Colonic mucosa (tissue), 4 donors: ENCODE measurements at regions not wholly inside any gene's neighbourhood (a gene's known extent, or its start where the extent isn't known, plus 50 kb on each side); places are given as distances from the start of the nearest gene placed in this dataset.

Experiments
- DNase-seq: peaks from one replicate; pipeline ENCODE4 v3.0.0-alpha.2; 2020
- H3K27ac ChIP-seq: fragments of 200-600 bp; one replicate; pipeline ENCODE4 v1.8.0; 2021
- H3K27me3 ChIP-seq: fragments of 200-600 bp; one replicate; pipeline ENCODE4 v1.8.0; 2021
- H3K36me3 ChIP-seq: fragments of 200-600 bp; one replicate; pipeline ENCODE4 v1.8.0; 2021
- H3K4me1 ChIP-seq: fragments of 200-600 bp; one replicate; pipeline ENCODE4 v1.8.0; 2021; ENCODE audit warnings: mild to moderate bottlenecking
- H3K4me3 ChIP-seq: fragments of 200-600 bp; one replicate; pipeline ENCODE4 v1.8.0; 2021
- H3K9ac ChIP-seq, 2 donors: one replicate each; pipeline ENCODE4 v1.7.0; 2013; ENCODE audit warnings: control low read depth in 2 of 2, low read depth in 2 of 2, low read length in 2 of 2
- H3K9me3 ChIP-seq: fragments of 200-600 bp; one replicate; pipeline ENCODE4 v1.8.0; 2021
- intact Hi-C: fragments of 100-400 bp; cut with DNase I; formaldehyde crosslinking; loops from one replicate; pipeline ENCODE4 v1.14.1; 2022
- TF ChIP-seq, protein P1 (sequence below): fragments of 200-600 bp; IDR thresholded peaks from one replicate; pipeline ENCODE4 v1.8.0; 2022; ENCODE audit warnings: antibody characterized with exemption, mild to moderate bottlenecking
- donor health status: healthy.
- donor health status: DM: no; HTN: no; CAD: no.
- donor health status: DM: no; HTN: no; CAD: no.

DNA sequence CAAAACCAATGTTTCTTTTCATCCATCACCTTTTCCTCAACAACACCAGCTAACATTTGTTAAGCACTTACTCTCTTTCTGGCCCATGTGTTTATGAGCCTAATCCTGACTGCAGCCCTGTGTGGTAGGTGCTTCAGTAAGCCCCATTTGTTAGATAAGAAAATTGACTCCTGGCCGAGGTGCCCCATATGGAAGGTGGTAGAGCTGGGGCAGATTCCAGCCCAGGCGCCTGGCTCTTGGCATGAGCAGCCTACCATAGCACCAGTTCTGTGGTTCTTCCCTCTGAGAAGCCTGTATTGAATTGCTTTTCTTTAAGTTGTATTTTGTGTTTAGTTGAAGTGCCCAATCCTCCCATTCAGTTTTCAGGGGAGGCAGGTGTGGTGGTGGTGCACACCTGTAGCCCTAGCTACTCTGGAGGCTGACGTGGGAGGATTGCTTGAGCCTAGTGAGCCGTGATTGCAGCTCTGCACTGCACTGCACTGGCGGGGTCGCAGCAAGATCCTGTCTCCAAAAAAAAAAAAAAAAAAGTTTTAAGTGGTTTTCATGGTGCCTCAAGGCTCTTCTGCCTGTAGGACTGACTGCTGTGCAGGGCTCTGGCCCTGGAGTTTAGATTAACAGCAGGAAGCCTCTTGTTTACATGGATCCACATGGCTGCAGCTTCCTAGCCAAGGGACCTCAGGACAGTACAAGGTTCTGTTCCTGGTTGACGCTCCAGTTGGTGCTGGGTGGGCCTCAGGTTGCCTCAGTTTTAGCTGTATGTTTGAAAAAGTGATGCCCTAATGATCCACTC is 125.9 kb downstream of the MRPS6 start:
- intact Hi-C loops = no loop called here

DNA sequence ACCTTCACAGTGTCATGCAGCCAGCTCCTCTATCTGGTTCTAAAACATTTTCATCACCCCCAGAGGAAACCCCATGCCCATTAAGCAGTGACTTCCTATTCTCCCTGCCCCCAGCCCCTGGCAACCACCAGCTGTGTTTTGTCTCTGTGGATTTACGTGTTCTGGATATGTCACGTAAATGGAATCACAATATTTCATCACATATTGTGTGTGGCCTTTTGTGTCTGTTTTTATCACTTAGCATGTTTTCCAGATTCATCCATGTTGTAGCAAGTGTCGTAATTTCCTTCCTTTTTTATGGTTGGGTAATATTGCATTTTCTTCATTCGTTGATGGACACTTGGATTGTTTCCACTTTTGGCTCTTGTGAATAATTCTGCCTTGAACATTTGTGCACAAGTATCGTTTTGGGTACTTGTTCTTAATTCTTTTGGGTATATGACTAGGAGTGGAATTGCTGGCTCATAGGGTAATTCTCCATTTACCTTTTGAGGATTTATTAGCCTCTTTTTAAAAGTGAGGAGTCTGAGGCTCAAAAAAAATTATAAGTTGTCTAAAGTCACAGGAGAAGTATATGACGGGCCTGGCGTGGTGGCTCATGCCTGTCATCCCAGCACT is 127.0 kb downstream of the MRPS6 start:
- H3K4me1 ChIP-seq = no peaks in the 10 kb centered on the region
- no peak for DNase-seq
- H3K27ac ChIP-seq = peak overlapping the region; percentile 34
- intact Hi-C loops = loop anchor here (5.0 kb wide), 1 partner anchor 278 kb away; no protein-coding TSS in a partner anchor
- H3K4me3 ChIP-seq = no peak overlapping the region
- TF ChIP-seq, protein P1, sequence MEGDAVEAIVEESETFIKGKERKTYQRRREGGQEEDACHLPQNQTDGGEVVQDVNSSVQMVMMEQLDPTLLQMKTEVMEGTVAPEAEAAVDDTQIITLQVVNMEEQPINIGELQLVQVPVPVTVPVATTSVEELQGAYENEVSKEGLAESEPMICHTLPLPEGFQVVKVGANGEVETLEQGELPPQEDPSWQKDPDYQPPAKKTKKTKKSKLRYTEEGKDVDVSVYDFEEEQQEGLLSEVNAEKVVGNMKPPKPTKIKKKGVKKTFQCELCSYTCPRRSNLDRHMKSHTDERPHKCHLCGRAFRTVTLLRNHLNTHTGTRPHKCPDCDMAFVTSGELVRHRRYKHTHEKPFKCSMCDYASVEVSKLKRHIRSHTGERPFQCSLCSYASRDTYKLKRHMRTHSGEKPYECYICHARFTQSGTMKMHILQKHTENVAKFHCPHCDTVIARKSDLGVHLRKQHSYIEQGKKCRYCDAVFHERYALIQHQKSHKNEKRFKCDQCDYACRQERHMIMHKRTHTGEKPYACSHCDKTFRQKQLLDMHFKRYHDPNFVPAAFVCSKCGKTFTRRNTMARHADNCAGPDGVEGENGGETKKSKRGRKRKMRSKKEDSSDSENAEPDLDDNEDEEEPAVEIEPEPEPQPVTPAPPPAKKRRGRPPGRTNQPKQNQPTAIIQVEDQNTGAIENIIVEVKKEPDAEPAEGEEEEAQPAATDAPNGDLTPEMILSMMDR = no peak
- no peaks in the 10 kb centered on the region for H3K36me3 ChIP-seq
- no peak overlapping the region for H3K9ac ChIP-seq
- no peaks in the 10 kb centered on the region for H3K27me3 ChIP-seq
- H3K9me3 ChIP-seq = no peaks in the 10 kb centered on the region

More for the DNA sequence above, 125.9 kb downstream of the MRPS6 start:
- Histone ChIP-seq H3K4me1 (no peaks in the 10 kb centered on the region), H3K27ac (peak overlapping the region; percentile 7), H3K4me3 (no peak overlapping the region), H3K27me3 (no peaks in the 10 kb centered on the region), H3K9ac (no peak overlapping the region), H3K36me3 (no peaks in the 10 kb centered on the region), H3K9me3 (no peaks in the 10 kb centered on the region)
- no peak for DNase-seq
- TF ChIP-seq, protein P1 = no peak

DNA sequence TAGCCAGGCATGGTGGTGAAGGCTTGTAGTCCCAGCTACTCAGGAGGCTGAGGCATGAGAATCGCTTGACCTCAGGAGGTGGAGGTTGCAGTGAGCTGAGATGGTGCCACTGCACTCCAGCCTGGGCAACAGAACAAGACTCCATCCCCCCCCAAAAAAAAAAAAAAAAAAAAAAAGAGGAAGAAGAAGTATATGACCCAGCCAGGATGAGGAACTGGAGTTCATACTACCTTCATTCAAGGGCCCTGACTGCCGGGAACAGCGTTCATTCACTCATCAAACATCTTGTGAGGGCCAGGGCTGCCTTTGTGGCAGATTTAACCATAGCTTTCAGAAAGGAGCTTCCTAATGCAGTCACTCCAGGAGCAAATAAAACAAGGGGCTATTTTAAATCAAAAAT is 127.6 kb downstream of the MRPS6 start:
- no peaks in the 10 kb centered on the region for H3K36me3 ChIP-seq
- H3K27ac ChIP-seq = peak overlapping the region; percentile 34
- H3K4me3 ChIP-seq = no peak overlapping the region
- H3K9me3 ChIP-seq = no peaks in the 10 kb centered on the region
- H3K9ac ChIP-seq = peak overlapping the region in 1 of 2 donors; percentile 54
- no peak for DNase-seq
- H3K4me1 ChIP-seq = no peaks in the 10 kb centered on the region
- intact Hi-C loops = loop anchor here (5.0 kb wide), 1 partner anchor 279 kb away; no protein-coding TSS in a partner anchor
- H3K27me3 ChIP-seq = no peaks in the 10 kb centered on the region
- TF ChIP-seq, protein P1 = no peak

DNA sequence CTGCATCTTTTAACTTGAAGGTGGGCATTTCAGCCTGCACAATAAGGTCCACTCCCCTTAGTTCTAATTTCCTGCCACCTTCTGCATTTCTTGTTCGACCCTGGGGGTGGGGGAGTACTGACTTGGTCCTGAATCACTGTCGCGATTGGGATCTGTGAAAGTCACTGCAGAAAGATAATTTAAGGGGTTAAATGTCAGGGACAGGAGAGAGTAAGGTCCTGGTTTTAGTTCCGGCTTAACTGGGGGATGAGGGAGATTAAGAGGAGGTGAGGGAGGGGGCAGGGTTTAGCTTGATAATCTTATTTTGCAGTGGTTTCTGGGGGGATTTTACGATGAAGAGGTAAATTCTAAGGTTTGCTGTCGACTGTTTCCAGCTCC is 128.1 kb downstream of the MRPS6 start:
- Histone ChIP-seq H3K4me3 (peak overlapping the region; percentile 34), H3K9me3 (no peaks in the 10 kb centered on the region), H3K4me1 (no peaks in the 10 kb centered on the region), H3K36me3 (no peaks in the 10 kb centered on the region), H3K27me3 (no peaks in the 10 kb centered on the region), H3K9ac (peak overlapping the region; percentile 19 to 54), H3K27ac (peak overlapping the region; percentile 34)
- TF ChIP-seq, protein P1 = no peak
- intact Hi-C loops = loop anchor here (5.0 kb wide), 1 partner anchor 279 kb away; no protein-coding TSS in a partner anchor
- DNase-seq = no peak

DNA sequence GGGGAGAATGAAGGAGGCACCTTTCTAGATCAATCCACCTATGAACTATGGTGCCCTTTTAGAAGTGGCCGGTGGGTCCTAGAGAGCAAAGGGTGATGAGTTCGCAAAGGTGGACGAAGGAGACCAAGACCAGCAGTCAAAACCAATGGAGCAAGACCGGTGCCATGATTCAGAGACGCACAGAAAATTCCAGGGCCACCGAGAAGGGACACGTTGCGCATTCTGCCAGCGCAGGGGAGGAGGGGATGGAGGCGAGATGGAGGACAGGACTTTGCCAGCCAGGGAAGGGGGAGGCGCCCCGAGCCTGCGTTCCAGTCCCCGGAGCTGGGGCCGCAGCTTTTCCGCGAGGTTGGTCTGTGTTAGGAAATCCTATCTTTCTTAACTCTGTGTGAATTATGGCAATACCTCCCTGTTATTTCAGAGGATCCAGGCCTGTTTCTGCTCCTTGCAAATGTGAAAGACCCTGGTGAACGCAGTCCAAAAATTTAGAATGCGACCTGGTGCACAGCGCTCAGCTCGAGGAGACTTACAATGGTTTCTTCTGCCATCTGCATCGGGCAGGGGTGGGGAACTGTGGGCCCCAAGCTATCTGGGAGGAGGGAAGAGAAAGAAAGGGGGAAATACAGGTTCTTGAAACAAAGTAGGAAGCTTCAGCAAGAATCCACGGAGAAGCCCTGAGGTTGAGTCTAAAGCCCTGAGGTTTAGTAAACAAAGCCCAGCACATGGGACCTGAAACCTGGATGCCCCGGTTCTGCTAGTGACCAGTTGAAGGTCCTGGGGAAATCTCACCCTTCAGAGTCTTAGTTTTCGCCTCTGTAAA is 129.4 kb downstream of the MRPS6 start:
- Histone ChIP-seq H3K9ac (peak overlapping the region in 1 of 2 donors; percentile 23), H3K27me3 (no peaks in the 10 kb centered on the region), H3K9me3 (no peaks in the 10 kb centered on the region), H3K4me1 (no peaks in the 10 kb centered on the region), H3K4me3 (no peak overlapping the region), H3K36me3 (no peaks in the 10 kb centered on the region), H3K27ac (no peak overlapping the region)
- no peak for DNase-seq
- TF ChIP-seq, protein P1 = no peak
- intact Hi-C loops = loop anchor here (5.0 kb wide), 1 partner anchor 280 kb away; no protein-coding TSS in a partner anchor
